ENCODE measurements at regions not wholly inside any gene's neighbourhood (a gene's known extent, or its start where the extent isn't known, plus 50 kb on each side); places are given as distances from the start of the nearest gene placed in this dataset.
A peak's percentile ranks its signal among the peaks of the same experiment; 100 is the strongest.

DNA sequence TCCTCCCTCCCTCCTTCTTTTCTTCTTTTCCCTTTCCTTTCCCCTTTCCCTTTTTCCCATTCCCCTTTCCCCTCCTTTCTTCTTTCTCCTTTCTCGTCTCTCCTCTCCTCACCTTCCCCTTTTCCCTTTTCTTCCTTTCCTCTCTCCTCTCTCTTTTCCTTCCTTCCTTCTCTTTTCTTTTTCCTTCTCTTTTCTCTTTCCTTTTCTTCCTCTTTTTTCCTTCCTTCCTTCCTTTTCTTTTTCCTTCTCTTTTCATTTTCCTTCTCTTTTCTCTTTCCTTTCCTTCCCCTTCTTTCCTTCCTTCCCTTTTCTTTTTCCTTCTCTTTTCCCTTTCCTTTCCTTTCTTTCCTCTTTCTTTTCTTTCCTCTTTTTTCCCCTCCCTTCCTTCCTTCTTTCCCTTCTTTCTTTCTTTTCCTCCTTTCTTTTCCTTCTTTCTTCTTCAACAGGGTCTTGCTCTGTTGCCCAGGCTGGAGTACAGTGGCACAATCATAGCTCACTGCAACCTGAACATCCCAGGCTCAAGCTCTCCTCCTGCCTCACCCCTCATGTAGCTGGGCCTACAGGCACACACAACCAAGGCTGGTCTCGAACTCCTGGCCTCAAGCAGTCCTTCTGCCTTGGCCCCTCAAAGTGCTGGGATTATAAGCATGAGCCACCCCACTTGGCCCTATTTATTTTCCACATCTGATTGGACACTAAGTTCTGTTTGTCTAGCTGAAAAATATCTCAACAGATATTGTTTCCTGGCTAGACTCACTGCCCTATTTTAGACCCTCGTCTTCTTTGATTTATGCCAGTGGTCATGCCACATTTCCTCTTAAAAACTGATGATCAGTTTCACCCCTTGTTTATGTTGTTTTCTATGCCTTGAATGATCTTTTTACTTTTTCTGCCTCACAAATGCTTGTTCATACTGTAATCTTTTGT lies 57.1 kb upstream of the MACF1 start:
- Histone ChIP-seq H3K4me1 (ENCODE audit: control insufficient read depth, insufficient read depth, low read length) (peaks cover 7% of the 10 kb centered on the region; the same call in 1 of the 2 replicates), H3K36me3 (ENCODE audit: control insufficient read depth in 2 of 2, insufficient read depth in 1 of 2, low read length in 2 of 2) (no peaks in the 10 kb centered on the region), H3K9me3 (ENCODE audit: control insufficient read depth, insufficient read depth, low read depth, low read length) (no peaks in the 10 kb centered on the region), H3K27ac (ENCODE audit: extremely low read depth, low read depth, low read length) (no peak overlapping the region), H3K4me3 (ENCODE audit: low read depth, low read length) (no peak overlapping the region)
- ChIA-PET POLR2A (no interaction called here), CTCF (no interaction called here)
- no peak for TF ChIP-seq ZNF140 (tag by site-specific recombination; IDR thresholded peaks at IDR 0.05)
- no peak for TF ChIP-seq ZNF664 (tag by site-specific recombination; IDR thresholded peaks at IDR 0.05)
- no peak for TF ChIP-seq ZNF624 (tag by site-specific recombination; IDR thresholded peaks at IDR 0.05)
- no peak for TF ChIP-seq ZNF292 (tag by site-specific recombination; IDR thresholded peaks at IDR 0.05; ENCODE audit: borderline replicate concordance, low read depth)
- no peak for TF ChIP-seq MZF1 (tag by site-specific recombination; IDR thresholded peaks at IDR 0.05; ENCODE audit: borderline replicate concordance)
- TF ChIP-seq KLF10 (tag by site-specific recombination; IDR thresholded peaks at IDR 0.05) = no peak
- no peak for TF ChIP-seq ZNF133 (tag by site-specific recombination; IDR thresholded peaks at IDR 0.05)
- TF ChIP-seq, protein P1, sequence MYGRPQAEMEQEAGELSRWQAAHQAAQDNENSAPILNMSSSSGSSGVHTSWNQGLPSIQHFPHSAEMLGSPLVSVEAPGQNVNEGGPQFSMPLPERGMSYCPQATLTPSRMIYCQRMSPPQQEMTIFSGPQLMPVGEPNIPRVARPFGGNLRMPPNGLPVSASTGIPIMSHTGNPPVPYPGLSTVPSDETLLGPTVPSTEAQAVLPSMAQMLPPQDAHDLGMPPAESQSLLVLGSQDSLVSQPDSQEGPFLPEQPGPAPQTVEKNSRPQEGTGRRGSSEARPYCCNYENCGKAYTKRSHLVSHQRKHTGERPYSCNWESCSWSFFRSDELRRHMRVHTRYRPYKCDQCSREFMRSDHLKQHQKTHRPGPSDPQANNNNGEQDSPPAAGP (tag by site-specific recombination; IDR thresholded peaks at IDR 0.05) = no peak
- no peak for TF ChIP-seq ZNF10 (tag by site-specific recombination; IDR thresholded peaks at IDR 0.05)
- TF ChIP-seq ZNF555 (tag by site-specific recombination; conservative IDR thresholded peaks at IDR 0.05) = no peak
- no peak for TF ChIP-seq ZNF394 (tag by site-specific recombination; IDR thresholded peaks at IDR 0.05; ENCODE audit: borderline replicate concordance)
- no peak for TF ChIP-seq ZSCAN30 (tag by site-specific recombination; IDR thresholded peaks at IDR 0.05)
- TF ChIP-seq, protein P2, sequence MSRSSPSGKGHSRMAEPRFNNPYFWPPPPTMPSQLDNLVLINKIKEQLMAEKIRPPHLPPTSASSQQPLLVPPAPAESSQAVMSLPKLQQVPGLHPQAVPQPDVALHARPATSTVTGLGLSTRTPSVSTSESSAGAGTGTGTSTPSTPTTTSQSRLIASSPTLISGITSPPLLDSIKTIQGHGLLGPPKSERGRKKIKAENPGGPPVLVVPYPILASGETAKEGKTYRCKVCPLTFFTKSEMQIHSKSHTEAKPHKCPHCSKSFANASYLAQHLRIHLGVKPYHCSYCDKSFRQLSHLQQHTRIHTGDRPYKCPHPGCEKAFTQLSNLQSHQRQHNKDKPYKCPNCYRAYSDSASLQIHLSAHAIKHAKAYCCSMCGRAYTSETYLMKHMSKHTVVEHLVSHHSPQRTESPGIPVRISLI (tag by site-specific recombination; IDR thresholded peaks at IDR 0.05) = no peak
- no peak for TF ChIP-seq ZNF202 (tag by site-specific recombination; IDR thresholded peaks at IDR 0.05; ENCODE audit: borderline replicate concordance)
- no peak for TF ChIP-seq EGR2 (tag by site-specific recombination; IDR thresholded peaks at IDR 0.05; ENCODE audit: low read depth)
- TF ChIP-seq SETDB1 (IDR thresholded peaks at IDR 0.05; ENCODE audit: insufficient read length, low read length) = no peak
- no peak for TF ChIP-seq ZNF701 (tag by site-specific recombination; IDR thresholded peaks at IDR 0.05)
- TF ChIP-seq ZNF391 (tag by site-specific recombination; IDR thresholded peaks at IDR 0.05; ENCODE audit: borderline replicate concordance, low read depth) = no peak
- TF ChIP-seq ZNF121 (tag by site-specific recombination; IDR thresholded peaks at IDR 0.05) = peak; percentile 97
- TF ChIP-seq YY2 (tag by site-specific recombination; IDR thresholded peaks at IDR 0.05) = no peak
- TF ChIP-seq, protein P3, sequence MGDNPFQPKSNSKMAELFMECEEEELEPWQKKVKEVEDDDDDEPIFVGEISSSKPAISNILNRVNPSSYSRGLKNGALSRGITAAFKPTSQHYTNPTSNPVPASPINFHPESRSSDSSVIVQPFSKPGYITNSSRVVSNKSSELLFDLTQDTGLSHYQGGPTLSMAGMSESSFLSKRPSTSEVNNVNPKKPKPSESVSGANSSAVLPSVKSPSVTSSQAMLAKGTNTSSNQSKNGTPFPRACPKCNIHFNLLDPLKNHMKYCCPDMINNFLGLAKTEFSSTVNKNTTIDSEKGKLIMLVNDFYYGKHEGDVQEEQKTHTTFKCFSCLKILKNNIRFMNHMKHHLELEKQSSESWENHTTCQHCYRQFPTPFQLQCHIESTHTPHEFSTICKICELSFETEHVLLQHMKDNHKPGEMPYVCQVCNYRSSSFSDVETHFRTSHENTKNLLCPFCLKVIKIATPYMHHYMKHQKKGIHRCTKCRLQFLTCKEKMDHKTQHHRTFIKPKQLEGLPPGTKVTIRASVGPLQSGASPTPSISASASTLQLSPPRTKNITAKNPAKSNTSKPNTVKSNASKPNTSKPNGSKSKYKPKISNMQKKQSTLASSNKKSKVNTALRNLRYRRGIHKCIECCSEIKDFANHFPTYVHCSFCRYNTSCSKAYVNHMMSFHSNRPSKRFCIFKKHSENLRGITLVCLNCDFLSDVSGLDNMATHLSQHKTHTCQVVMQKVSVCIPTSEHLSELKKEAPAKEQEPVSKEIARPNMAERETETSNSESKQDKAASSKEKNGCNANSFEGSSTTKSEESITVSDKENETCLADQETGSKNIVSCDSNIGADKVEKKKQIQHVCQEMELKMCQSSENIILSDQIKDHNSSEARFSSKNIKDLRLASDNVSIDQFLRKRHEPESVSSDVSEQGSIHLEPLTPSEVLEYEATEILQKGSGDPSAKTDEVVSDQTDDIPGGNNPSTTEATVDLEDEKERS (tag by site-specific recombination; IDR thresholded peaks at IDR 0.05) = no peak
- TF ChIP-seq ZNF707 (tag by site-specific recombination; IDR thresholded peaks at IDR 0.05) = no peak
- TF ChIP-seq, protein P4, sequence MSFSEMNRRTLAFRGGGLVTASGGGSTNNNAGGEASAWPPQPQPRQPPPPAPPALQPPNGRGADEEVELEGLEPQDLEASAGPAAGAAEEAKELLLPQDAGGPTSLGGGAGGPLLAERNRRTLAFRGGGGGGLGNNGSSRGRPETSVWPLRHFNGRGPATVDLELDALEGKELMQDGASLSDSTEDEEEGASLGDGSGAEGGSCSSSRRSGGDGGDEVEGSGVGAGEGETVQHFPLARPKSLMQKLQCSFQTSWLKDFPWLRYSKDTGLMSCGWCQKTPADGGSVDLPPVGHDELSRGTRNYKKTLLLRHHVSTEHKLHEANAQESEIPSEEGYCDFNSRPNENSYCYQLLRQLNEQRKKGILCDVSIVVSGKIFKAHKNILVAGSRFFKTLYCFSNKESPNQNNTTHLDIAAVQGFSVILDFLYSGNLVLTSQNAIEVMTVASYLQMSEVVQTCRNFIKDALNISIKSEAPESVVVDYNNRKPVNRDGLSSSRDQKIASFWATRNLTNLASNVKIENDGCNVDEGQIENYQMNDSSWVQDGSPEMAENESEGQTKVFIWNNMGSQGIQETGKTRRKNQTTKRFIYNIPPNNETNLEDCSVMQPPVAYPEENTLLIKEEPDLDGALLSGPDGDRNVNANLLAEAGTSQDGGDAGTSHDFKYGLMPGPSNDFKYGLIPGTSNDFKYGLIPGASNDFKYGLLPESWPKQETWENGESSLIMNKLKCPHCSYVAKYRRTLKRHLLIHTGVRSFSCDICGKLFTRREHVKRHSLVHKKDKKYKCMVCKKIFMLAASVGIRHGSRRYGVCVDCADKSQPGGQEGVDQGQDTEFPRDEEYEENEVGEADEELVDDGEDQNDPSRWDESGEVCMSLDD (tag by site-specific recombination; IDR thresholded peaks at IDR 0.05) = no peak
- no peak for TF ChIP-seq KLF9 (tag by site-specific recombination; IDR thresholded peaks at IDR 0.05; ENCODE audit: low read depth)
- no peak for TF ChIP-seq ZNF561 (tag by site-specific recombination; IDR thresholded peaks at IDR 0.05; ENCODE audit: borderline replicate concordance)
- no peak for TF ChIP-seq ZNF223 (tag by site-specific recombination; IDR thresholded peaks at IDR 0.05)
- no peak for TF ChIP-seq ZNF514 (tag by site-specific recombination; IDR thresholded peaks at IDR 0.05)
- TF ChIP-seq WT1 (tag by site-specific recombination; IDR thresholded peaks at IDR 0.05) = no peak
- TF ChIP-seq, protein P5, sequence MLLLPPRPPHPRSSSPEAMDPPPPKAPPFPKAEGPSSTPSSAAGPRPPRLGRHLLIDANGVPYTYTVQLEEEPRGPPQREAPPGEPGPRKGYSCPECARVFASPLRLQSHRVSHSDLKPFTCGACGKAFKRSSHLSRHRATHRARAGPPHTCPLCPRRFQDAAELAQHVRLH (tag by site-specific recombination; IDR thresholded peaks at IDR 0.05) = 0 out of 2 replicates have a peak, but pooled peaks have one; percentile 31
- no peak for TF ChIP-seq ZNF248 (tag by site-specific recombination; IDR thresholded peaks at IDR 0.05)
